ENCODE measurements at regions not wholly inside any gene's neighbourhood (a gene's known extent, or its start where the extent isn't known, plus 50 kb on each side); places are given as distances from the start of the nearest gene placed in this dataset.

DNA sequence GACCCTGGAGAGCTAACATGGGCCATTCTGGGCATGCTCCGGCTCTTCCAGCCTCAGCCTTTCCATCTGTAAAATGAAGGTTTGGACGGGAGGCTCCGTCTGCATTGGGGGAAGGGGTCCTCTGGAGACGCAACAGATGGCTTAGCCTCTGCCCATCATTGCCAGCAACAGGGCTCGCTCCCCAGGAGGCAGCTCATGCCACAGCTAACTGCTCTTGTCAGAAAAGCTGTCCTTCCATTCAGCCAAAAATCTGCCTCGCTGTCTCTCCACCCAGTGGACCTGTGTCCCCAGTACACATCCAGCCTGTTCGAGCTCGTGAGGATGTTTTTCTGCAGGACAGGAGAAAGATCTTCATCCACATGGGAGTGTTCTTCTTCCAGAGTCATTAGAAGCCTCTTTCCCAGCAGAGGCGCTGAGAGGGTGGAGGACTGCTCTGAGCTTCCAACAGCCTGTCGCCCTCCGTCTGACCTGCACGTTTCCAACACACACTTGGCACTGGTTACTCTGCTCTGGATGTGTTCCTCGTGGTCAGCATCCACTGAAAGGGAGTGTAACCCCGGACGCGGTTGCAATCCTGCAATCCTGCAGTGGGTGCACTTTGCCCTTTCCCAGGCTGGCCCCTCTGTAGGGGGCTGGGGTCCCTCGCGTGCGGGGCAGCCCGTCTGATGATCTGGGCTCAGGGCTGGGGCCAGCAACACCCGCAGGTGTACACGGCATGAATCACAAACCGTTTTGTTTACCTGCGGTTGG is 1340.9 kb downstream of the TBC1D22A start:
- Histone ChIP-seq H3K27ac (ENCODE audit: low read length) (no peak overlapping the region), H3K4me1 (ENCODE audit: insufficient read depth, low read length) (no peaks in the 10 kb centered on the region), H3K36me3 (ENCODE audit: insufficient read depth, low read depth, low read length) (no peaks in the 10 kb centered on the region), H3K9ac (ENCODE audit: low read depth, low read length) (no peak overlapping the region), H3K9me3 (ENCODE audit: insufficient read depth, low read depth, low read length) (peaks cover 1% of the 10 kb centered on the region; the same call in 1 of the 2 replicates), H3K4me3 (ENCODE audit: low read length) (no peak overlapping the region), H3K27me3 (ENCODE audit: insufficient read depth, low read length) (no peaks in the 10 kb centered on the region)

DNA sequence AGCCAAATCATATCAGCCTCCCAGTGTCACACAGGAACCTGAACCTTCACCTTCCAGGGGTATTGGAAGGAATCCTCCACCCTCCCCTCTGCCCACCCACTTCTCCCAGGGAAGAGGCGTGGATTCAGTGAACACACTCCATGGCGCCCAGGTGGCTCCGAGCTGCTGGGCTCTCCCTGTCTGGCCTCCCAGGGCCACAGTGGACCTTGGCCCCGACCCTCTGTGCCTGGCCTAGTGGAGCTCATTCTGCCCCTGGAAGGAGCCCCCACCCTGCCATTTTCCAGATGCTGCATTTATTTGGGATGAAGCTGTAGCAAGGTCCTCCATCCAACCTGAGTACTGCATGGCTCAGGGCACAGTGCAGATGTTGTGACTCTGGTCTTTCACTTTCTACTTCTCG is 1340.1 kb downstream of the TBC1D22A start:
- H3K27me3 ChIP-seq (ENCODE audit: insufficient read depth, low read length) = no peaks in the 10 kb centered on the region
- H3K4me1 ChIP-seq (ENCODE audit: insufficient read depth, low read length) = no peaks in the 10 kb centered on the region

DNA sequence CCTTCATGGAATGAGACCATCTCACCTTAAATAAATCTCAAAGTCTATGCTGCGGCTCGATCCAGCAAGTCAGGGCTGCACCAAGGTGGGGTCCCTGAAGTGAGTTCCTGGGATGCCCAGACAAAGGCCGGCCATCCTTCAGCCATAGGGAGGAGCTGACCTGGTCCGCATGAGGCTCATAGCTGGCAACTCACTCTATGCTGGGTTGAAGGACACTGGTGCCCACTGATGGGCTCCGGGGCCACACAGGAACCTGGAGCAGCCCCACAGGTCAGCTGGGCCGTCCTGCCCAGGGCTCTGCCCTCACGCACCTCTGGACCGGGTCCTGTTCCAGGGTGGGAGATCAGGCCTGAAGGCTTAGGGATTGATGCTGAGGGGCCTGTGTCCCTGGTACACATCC is 1339.3 kb downstream of the TBC1D22A start:
- no peaks in the 10 kb centered on the region for H3K9me3 ChIP-seq (ENCODE audit: insufficient read depth, low read depth, low read length)
- no peaks in the 10 kb centered on the region for H3K36me3 ChIP-seq (ENCODE audit: insufficient read depth, low read depth, low read length)
- no peak overlapping the region for H3K4me3 ChIP-seq (ENCODE audit: low read length)
- no peak overlapping the region for H3K27ac ChIP-seq (ENCODE audit: low read length)
- no peak overlapping the region for H3K9ac ChIP-seq (ENCODE audit: low read depth, low read length)
- H3K27me3 ChIP-seq (ENCODE audit: insufficient read depth, low read length) = no peaks in the 10 kb centered on the region
- H3K4me1 ChIP-seq (ENCODE audit: insufficient read depth, low read length) = no peaks in the 10 kb centered on the region

More for the DNA sequence above, 1340.1 kb downstream of the TBC1D22A start:
- Histone ChIP-seq H3K9ac (ENCODE audit: low read depth, low read length) (no peak overlapping the region), H3K9me3 (ENCODE audit: insufficient read depth, low read depth, low read length) (no peaks in the 10 kb centered on the region), H3K27ac (ENCODE audit: low read length) (no peak overlapping the region), H3K36me3 (ENCODE audit: insufficient read depth, low read depth, low read length) (no peaks in the 10 kb centered on the region), H3K4me3 (ENCODE audit: low read length) (no peak overlapping the region)

DNA sequence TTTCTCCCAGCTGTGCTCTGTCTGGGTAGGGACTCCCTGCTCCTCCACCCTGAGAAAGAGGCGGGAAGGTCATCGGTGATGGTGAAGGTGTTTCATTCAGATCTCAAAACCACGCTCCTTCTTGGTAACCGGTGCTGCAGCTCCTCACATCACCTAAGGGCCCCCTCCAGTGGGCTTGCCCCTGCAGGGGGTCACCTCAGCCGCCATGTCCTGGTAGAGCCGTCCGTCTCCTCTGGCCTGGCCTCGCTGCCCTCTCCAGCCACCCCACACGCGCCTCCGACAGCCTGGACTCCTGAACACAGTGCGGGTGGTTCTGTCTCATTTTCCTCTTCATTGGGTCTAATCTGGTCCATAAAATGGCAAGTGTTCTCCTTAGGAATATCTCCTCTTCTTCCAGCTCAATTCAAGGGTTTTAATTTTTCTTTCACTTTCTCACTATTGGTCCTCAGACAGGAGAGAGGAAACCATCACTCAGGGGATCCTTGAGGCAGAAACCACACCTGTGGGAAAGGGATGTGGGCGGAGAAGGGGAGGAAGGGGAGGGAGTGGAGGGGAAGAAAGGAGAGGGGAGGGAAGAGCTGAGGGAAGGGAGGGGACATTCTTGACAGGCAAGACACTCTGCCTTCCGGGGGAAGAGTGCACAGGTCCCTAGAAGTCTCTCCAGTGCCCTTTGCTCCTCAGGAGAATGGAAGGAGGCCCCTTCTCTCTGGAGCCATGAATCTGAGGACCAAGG is 1338.4 kb downstream of the TBC1D22A start:
- Histone ChIP-seq H3K27ac (ENCODE audit: low read length) (no peak overlapping the region), H3K9ac (ENCODE audit: low read depth, low read length) (no peak overlapping the region), H3K27me3 (ENCODE audit: insufficient read depth, low read length) (no peaks in the 10 kb centered on the region), H3K4me1 (ENCODE audit: insufficient read depth, low read length) (no peaks in the 10 kb centered on the region), H3K36me3 (ENCODE audit: insufficient read depth, low read depth, low read length) (no peaks in the 10 kb centered on the region), H3K4me3 (ENCODE audit: low read length) (no peak overlapping the region), H3K9me3 (ENCODE audit: insufficient read depth, low read depth, low read length) (no peaks in the 10 kb centered on the region)

DNA sequence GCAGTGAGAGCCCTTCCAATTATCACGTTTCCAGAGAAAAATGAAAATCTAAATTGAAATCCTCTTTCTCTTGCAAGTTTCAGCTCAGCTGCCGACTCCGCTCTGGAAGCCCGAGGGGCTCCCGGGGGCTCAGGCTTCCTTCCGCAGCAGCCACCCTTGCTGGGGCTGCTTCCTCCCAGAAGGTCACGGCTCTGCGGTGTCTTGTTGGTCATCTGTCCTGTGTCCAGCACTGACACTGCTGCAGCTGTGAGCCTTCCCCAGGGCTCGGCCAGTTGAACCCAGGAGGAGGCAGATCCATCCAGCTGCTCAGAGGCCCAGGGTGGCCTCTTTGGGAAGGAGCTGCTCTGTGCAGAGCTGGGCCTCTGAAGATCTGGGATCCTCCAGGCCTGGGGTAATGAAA is 1337.2 kb downstream of the TBC1D22A start:
- Histone ChIP-seq H3K36me3 (ENCODE audit: insufficient read depth, low read depth, low read length) (no peaks in the 10 kb centered on the region), H3K4me1 (ENCODE audit: insufficient read depth, low read length) (no peaks in the 10 kb centered on the region), H3K4me3 (ENCODE audit: low read length) (no peak overlapping the region), H3K27me3 (ENCODE audit: insufficient read depth, low read length) (no peaks in the 10 kb centered on the region), H3K27ac (ENCODE audit: low read length) (no peak overlapping the region), H3K9me3 (ENCODE audit: insufficient read depth, low read depth, low read length) (no peaks in the 10 kb centered on the region), H3K9ac (ENCODE audit: low read depth, low read length) (no peak overlapping the region)

DNA sequence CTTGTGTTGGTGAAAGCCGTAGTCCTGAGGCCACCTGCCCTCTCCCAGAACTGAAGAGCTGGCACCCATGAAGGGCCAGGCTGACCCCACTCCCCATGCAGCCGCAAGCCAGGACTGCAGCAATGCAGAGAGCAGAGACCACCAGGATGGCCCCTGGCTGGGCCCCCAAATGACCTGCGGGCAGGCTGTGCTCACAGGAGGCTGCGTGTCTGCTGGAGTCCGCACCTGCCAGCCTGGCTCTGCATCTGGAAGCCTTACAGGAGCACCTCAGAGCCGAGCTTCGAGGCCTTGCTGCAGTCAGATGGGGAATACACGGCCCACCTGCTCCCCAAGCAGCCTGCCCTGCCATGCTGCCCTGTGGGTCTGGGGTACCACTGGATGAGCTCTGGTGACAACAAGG is 1336.8 kb downstream of the TBC1D22A start:
- no peaks in the 10 kb centered on the region for H3K36me3 ChIP-seq (ENCODE audit: insufficient read depth, low read depth, low read length)
- H3K4me1 ChIP-seq (ENCODE audit: insufficient read depth, low read length) = no peaks in the 10 kb centered on the region
- no peaks in the 10 kb centered on the region for H3K27me3 ChIP-seq (ENCODE audit: insufficient read depth, low read length)
- H3K27ac ChIP-seq (ENCODE audit: low read length) = no peak overlapping the region
- no peak overlapping the region for H3K4me3 ChIP-seq (ENCODE audit: low read length)
- H3K9ac ChIP-seq (ENCODE audit: low read depth, low read length) = no peak overlapping the region
- H3K9me3 ChIP-seq (ENCODE audit: insufficient read depth, low read depth, low read length) = no peaks in the 10 kb centered on the region

DNA sequence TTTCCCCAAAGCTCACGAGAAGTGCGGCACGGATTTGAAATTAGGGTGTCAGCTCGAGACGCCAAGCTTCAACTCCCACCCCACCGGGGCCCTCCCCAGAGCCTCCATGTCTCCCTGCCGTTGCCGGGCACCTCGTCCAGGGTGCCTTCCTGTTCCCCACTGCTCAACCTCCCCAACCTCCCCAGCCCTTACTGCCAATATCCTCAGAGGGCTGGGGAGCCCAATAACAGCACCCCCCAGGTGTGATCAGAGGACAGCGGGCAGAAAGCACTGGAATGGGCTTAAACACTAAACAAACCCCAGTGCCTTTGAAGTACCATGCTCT is 1336.4 kb downstream of the TBC1D22A start:
- Histone ChIP-seq H3K27ac (ENCODE audit: low read length) (no peak overlapping the region), H3K9ac (ENCODE audit: low read depth, low read length) (no peak overlapping the region), H3K4me3 (ENCODE audit: low read length) (no peak overlapping the region), H3K4me1 (ENCODE audit: insufficient read depth, low read length) (no peaks in the 10 kb centered on the region), H3K36me3 (ENCODE audit: insufficient read depth, low read depth, low read length) (no peaks in the 10 kb centered on the region), H3K27me3 (ENCODE audit: insufficient read depth, low read length) (no peaks in the 10 kb centered on the region), H3K9me3 (ENCODE audit: insufficient read depth, low read depth, low read length) (no peaks in the 10 kb centered on the region)

DNA sequence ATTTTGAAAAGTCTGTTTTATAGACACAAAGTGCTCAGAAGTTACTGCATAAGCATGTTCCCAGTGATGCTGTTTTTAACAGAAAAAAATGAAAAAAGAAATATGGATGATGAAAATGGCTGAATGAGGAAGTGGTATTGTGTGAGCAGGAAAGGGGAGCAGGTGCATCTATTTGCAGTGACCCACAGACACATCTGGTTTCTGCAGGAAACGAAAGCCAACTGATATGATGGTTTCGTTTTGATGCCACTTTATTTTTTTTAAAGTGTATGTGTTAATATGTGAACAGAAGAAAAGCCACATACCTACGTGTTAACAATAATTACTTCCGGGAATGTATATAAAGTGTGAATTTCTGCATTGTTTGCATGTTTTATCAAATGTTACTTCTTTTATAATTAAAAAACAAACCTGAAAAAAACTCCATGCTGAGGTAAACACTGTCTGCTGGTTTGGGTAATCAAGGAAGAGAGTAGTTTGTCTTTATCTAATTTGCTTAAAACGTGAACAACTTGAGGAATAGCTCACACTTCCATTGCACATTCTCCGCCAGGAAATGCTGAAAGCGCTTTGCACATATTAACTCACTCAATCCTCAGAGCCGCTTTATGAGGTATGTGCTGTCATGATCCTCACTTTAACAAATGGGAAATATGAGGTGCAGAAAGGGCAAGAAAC is 1335.9 kb downstream of the TBC1D22A start:
- H3K4me3 ChIP-seq (ENCODE audit: low read length) = no peak overlapping the region
- no peak overlapping the region for H3K27ac ChIP-seq (ENCODE audit: low read length)
- no peaks in the 10 kb centered on the region for H3K36me3 ChIP-seq (ENCODE audit: insufficient read depth, low read depth, low read length)
- no peaks in the 10 kb centered on the region for H3K9me3 ChIP-seq (ENCODE audit: insufficient read depth, low read depth, low read length)
- H3K9ac ChIP-seq (ENCODE audit: low read depth, low read length) = no peak overlapping the region
- no peaks in the 10 kb centered on the region for H3K4me1 ChIP-seq (ENCODE audit: insufficient read depth, low read length)
- H3K27me3 ChIP-seq (ENCODE audit: insufficient read depth, low read length) = no peaks in the 10 kb centered on the region

DNA sequence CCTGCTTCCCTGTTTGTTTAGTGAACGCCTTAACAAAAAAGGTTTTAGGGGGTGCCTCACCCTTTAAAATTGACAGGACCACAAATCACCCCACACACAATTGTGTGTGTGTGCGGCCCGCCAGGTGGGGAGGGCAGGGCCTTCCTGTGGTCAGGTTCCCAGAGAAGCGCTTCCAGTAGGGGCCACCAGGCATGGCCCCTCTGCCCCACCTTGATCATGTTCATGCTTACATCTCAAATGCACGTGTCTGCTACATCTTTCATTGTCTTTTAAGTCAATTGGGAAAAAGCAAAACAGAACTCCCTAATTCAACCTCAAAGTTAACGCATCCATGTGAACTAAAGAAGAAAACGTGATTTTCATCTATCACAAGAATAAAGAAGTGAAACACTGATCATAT is 1335.3 kb downstream of the TBC1D22A start:
- Histone ChIP-seq H3K4me1 (ENCODE audit: insufficient read depth, low read length) (no peaks in the 10 kb centered on the region), H3K4me3 (ENCODE audit: low read length) (no peak overlapping the region), H3K36me3 (ENCODE audit: insufficient read depth, low read depth, low read length) (no peaks in the 10 kb centered on the region), H3K9ac (ENCODE audit: low read depth, low read length) (no peak overlapping the region), H3K27ac (ENCODE audit: low read length) (no peak overlapping the region), H3K27me3 (ENCODE audit: insufficient read depth, low read length) (no peaks in the 10 kb centered on the region), H3K9me3 (ENCODE audit: insufficient read depth, low read depth, low read length) (no peaks in the 10 kb centered on the region)

DNA sequence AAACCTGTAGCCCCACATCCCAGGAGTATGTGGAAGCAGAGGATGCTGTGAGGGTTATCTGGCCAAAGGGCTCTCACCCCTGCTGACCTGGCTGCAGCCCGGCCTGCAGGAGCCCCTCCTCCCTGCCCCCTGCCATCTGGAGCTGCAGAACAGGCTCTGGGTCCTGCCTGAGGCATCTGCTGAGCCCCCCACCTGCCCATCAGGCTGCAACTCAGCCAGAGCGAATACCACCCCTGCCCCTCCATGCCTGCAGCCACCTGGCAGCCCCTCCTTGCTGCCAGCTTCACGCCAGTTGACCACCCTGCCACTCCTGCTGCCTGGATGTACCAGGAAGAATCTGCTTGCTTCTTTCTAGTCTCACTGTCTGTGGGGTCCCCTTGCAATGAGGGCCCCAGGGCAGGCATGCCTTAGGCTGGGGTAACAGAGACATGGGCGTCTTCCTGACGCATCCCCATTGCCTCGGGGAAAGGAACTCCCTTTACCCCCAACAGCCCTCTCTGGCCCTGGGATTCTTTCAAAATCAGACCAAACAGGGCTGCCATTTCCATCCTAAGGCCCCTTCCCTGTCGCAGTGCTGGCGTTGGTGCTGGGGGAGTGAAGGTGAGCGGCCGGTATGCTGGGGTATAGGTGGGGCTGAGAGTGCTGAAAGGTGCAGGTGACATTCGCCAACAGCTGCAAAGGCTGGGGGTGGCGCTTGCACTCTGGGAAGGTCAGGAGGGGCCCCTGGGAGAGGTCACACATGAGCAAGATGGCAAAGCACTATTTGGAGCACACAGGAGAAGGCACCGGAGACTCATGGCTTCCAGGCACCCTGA is 1334.6 kb downstream of the TBC1D22A start:
- H3K4me3 ChIP-seq (ENCODE audit: low read length) = no peak overlapping the region
- H3K36me3 ChIP-seq (ENCODE audit: insufficient read depth, low read depth, low read length) = no peaks in the 10 kb centered on the region
- no peaks in the 10 kb centered on the region for H3K27me3 ChIP-seq (ENCODE audit: insufficient read depth, low read length)
- H3K9ac ChIP-seq (ENCODE audit: low read depth, low read length) = no peak overlapping the region
- no peaks in the 10 kb centered on the region for H3K4me1 ChIP-seq (ENCODE audit: insufficient read depth, low read length)
- no peak overlapping the region for H3K27ac ChIP-seq (ENCODE audit: low read length)
- no peaks in the 10 kb centered on the region for H3K9me3 ChIP-seq (ENCODE audit: insufficient read depth, low read depth, low read length)

DNA sequence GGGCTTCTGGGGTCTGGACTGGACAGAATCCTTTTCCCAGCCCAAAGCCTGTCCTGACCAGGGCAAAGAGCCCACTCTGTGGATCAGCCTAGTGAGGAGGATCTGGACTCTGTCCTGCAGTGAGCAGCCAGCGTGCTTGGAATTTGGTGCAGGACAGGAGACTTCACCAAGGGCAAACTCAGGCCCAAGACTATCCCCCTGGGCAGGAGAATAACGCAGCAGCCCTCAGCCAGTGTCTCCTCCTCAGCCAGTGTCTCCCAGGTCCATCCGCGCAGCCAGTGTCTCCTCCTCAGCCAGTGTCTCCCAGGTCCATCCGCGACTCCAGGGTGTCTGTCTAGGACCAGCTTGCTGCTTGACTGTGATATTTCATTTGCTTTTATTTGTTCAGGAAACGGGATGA is 1334.0 kb downstream of the TBC1D22A start:
- H3K36me3 ChIP-seq (ENCODE audit: insufficient read depth, low read depth, low read length) = no peaks in the 10 kb centered on the region
- H3K4me3 ChIP-seq (ENCODE audit: low read length) = no peak overlapping the region
- no peaks in the 10 kb centered on the region for H3K9me3 ChIP-seq (ENCODE audit: insufficient read depth, low read depth, low read length)
- no peaks in the 10 kb centered on the region for H3K4me1 ChIP-seq (ENCODE audit: insufficient read depth, low read length)
- H3K27me3 ChIP-seq (ENCODE audit: insufficient read depth, low read length) = no peaks in the 10 kb centered on the region
- no peak overlapping the region for H3K9ac ChIP-seq (ENCODE audit: low read depth, low read length)
- no peak overlapping the region for H3K27ac ChIP-seq (ENCODE audit: low read length)

Data from iPS-20b (cell line).